ENCODE measurements at regions not wholly inside any gene's neighbourhood (a gene's known extent, or its start where the extent isn't known, plus 50 kb on each side); places are given as distances from the start of the nearest gene placed in this dataset.

GRCh38 chr10:6936931-6937330 is 356.9 kb upstream of the PRKCQ start:
- no peak for FAIRE-seq
- H3K4me2 ChIP-seq (ENCODE audit: insufficient read depth, low read length) = no peak overlapping the region
- intact Hi-C loops (cut with micrococcal nuclease) (no loop called here), in situ Hi-C loops (cut with MboI) (no loop called here)
- H3K36me3 ChIP-seq (ENCODE audit: control insufficient read depth, insufficient read depth, low read length) = no peaks in the 10 kb centered on the region
- TF ChIP-seq ZC3H4 (CRISPR knock-in tag; IDR thresholded peaks at IDR 0.05; ENCODE audit: borderline replicate concordance) (no peak), IRF9 (tag; IDR thresholded peaks at IDR 0.05) (no peak), NR1H2 (CRISPR knock-in tag; IDR thresholded peaks at IDR 0.05) (no peak), ZNF639 (CRISPR knock-in tag; conservative IDR thresholded peaks at IDR 0.05 in 1 of 2, IDR thresholded peaks at IDR 0.05 in 1 of 2) (no peak), KAT2B (IDR thresholded peaks at IDR 0.05; ENCODE audit: low read depth, low read length) (no peak), SMAD3 (CRISPR knock-in tag; conservative IDR thresholded peaks at IDR 0.05) (no peak), NEUROD1 (IDR thresholded peaks at IDR 0.05; ENCODE audit: borderline replicate concordance, low read depth, low read length, partially characterized antibody) (no peak), ZNF695 (CRISPR knock-in tag; IDR thresholded peaks at IDR 0.05) (no peak), ZNF707 (CRISPR knock-in tag; conservative IDR thresholded peaks at IDR 0.05) (no peak), RBM15 (IDR thresholded peaks at IDR 0.05; ENCODE audit: insufficient read depth, low read length) (no peak), ZNF146 (CRISPR knock-in tag; IDR thresholded peaks at IDR 0.05; ENCODE audit: unreplicated experiment) (no peak), HDAC8 (tag; IDR thresholded peaks at IDR 0.05) (no peak), CEBPG (CRISPR knock-in tag; IDR thresholded peaks at IDR 0.05) (no peak), CEBPG (tag; conservative IDR thresholded peaks at IDR 0.05 in 1 of 2, IDR thresholded peaks at IDR 0.05 in 1 of 2) (no peak), CBX5 (IDR thresholded peaks at IDR 0.05; ENCODE audit: borderline replicate concordance, low read depth) (no peak)
- TF ChIP-seq, protein P1, sequence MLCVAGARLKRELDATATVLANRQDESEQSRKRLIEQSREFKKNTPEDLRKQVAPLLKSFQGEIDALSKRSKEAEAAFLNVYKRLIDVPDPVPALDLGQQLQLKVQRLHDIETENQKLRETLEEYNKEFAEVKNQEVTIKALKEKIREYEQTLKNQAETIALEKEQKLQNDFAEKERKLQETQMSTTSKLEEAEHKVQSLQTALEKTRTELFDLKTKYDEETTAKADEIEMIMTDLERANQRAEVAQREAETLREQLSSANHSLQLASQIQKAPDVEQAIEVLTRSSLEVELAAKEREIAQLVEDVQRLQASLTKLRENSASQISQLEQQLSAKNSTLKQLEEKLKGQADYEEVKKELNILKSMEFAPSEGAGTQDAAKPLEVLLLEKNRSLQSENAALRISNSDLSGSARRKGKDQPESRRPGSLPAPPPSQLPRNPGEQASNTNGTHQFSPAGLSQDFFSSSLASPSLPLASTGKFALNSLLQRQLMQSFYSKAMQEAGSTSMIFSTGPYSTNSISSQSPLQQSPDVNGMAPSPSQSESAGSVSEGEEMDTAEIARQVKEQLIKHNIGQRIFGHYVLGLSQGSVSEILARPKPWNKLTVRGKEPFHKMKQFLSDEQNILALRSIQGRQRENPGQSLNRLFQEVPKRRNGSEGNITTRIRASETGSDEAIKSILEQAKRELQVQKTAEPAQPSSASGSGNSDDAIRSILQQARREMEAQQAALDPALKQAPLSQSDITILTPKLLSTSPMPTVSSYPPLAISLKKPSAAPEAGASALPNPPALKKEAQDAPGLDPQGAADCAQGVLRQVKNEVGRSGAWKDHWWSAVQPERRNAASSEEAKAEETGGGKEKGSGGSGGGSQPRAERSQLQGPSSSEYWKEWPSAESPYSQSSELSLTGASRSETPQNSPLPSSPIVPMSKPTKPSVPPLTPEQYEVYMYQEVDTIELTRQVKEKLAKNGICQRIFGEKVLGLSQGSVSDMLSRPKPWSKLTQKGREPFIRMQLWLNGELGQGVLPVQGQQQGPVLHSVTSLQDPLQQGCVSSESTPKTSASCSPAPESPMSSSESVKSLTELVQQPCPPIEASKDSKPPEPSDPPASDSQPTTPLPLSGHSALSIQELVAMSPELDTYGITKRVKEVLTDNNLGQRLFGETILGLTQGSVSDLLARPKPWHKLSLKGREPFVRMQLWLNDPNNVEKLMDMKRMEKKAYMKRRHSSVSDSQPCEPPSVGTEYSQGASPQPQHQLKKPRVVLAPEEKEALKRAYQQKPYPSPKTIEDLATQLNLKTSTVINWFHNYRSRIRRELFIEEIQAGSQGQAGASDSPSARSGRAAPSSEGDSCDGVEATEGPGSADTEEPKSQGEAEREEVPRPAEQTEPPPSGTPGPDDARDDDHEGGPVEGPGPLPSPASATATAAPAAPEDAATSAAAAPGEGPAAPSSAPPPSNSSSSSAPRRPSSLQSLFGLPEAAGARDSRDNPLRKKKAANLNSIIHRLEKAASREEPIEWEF (CRISPR knock-in tag; IDR thresholded peaks at IDR 0.05) = no peak
- no peak overlapping the region for H3K9ac ChIP-seq (ENCODE audit: insufficient read depth in 1 of 2, low read depth in 2 of 2, low read length in 2 of 2)
- DNase-seq (ENCODE audit: extremely low read depth in 1 of 4, low spot score in 3 of 4) = no peak
- no peaks in the 10 kb centered on the region for H3K9me1 ChIP-seq (ENCODE audit: control insufficient read depth, insufficient read depth, low read length)
- ChIA-PET POLR2A (no interaction called here), CTCF (ENCODE audit: low intra/inter-chr PET ratio) (no interaction called here)
- no peaks in the 10 kb centered on the region for H4K20me1 ChIP-seq (replicated peaks; ENCODE audit: control insufficient read depth, insufficient read depth, low read length)
- no peaks in the 10 kb centered on the region for H3K79me2 ChIP-seq (ENCODE audit: control insufficient read depth, insufficient read depth, low read length)
- no peaks in the 10 kb centered on the region for H3K4me1 ChIP-seq (replicated peaks in 1 of 2; ENCODE audit: control insufficient read depth in 2 of 2, insufficient read depth in 2 of 2, low read length in 2 of 2)
- BruUV-seq (replicated peaks) = no TSS peak
- no peaks in the 10 kb centered on the region for H3K9me3 ChIP-seq (replicated peaks; ENCODE audit: control insufficient read depth, insufficient read depth, low read depth, low read length)
- no peaks in the 10 kb centered on the region for H3K27me3 ChIP-seq (ENCODE audit: control insufficient read depth in 2 of 2, insufficient read depth in 2 of 2, low read length in 2 of 2)
- H2AFZ ChIP-seq (ENCODE audit: low read depth, low read length) = no peak overlapping the region
- no peak overlapping the region for H3K4me3 ChIP-seq
- no peak overlapping the region for H3K27ac ChIP-seq (ENCODE audit: extremely low read depth, low read depth, low read length)
- ATAC-seq = no peak
